Kidney epithelial cell (primary cell): ENCODE measurements at regions not wholly inside any gene's neighbourhood (a gene's known extent, or its start where the extent isn't known, plus 50 kb on each side); places are given as distances from the start of the nearest gene placed in this dataset.

ENCODE experiments used
- DNase-seq: peaks from one replicate; pipeline ENCODE4 v3.0.0-alpha.2; 2010; ENCODE audit warnings: low read depth
- H3K27me3 ChIP-seq: 2 replicates; pipeline ENCODE4 v1.6.0; 2011; ENCODE audit warnings: low read length; ENCODE audit not compliant: control insufficient read depth, insufficient read depth
- H3K36me3 ChIP-seq: 2 replicates; pipeline ENCODE4 v1.5.1; 2011; ENCODE audit warnings: low read length; ENCODE audit not compliant: control insufficient read depth, insufficient read depth
- H3K4me3 ChIP-seq: 2 replicates; pipeline ENCODE4 v1.5.1; 2011; ENCODE audit warnings: low read depth, mild to moderate bottlenecking, control low read depth, low read length
- TF ChIP-seq, protein P1 (sequence below): IDR thresholded peaks from 2 replicates; pipeline ENCODE4 v1.5.1; 2011; ENCODE audit warnings: mild to moderate bottlenecking, moderate library complexity, low read length, control low read depth, inconsistent platforms; ENCODE audit not compliant: insufficient read depth, poor library complexity, severe bottlenecking

DNA sequence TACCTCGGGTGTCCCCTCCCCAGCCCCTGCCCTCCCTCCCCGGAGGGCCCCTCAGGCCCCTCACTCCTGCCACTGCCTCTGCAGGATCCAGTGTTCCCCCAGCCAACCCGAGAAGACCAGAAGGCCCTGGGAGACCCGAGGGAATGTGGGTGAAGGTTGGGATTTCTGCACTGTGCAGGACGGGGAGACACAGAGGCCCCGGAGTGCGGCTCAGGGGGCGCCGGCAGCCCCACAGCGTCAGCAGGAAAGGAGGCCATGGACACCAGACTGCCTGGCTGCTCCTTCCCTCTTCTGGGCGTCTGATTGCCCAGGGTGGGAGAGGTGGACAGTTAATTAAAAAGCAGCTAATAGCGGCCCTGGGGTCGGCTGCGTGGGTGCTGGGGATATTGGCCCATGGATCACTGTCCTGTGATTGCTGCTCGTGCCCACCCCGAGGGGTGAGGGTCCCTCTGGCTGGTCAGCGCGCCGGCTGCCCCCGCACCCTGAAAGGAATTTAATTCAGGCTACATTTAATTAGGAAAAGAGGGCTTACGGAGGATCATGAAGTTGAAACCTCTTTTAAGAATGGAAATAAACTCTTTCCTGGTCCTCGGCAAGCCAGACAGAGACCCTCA, 57.8 kb upstream of the NKX1-1 start:
- Histone ChIP-seq H3K4me3 (no peak overlapping the region), H3K36me3 (no peaks in the 10 kb centered on the region), H3K27me3 (peaks cover 61% of the 10 kb centered on the region)
- TF ChIP-seq, protein P1, sequence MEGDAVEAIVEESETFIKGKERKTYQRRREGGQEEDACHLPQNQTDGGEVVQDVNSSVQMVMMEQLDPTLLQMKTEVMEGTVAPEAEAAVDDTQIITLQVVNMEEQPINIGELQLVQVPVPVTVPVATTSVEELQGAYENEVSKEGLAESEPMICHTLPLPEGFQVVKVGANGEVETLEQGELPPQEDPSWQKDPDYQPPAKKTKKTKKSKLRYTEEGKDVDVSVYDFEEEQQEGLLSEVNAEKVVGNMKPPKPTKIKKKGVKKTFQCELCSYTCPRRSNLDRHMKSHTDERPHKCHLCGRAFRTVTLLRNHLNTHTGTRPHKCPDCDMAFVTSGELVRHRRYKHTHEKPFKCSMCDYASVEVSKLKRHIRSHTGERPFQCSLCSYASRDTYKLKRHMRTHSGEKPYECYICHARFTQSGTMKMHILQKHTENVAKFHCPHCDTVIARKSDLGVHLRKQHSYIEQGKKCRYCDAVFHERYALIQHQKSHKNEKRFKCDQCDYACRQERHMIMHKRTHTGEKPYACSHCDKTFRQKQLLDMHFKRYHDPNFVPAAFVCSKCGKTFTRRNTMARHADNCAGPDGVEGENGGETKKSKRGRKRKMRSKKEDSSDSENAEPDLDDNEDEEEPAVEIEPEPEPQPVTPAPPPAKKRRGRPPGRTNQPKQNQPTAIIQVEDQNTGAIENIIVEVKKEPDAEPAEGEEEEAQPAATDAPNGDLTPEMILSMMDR, result no peak
- DNase-seq, result no peak

DNA sequence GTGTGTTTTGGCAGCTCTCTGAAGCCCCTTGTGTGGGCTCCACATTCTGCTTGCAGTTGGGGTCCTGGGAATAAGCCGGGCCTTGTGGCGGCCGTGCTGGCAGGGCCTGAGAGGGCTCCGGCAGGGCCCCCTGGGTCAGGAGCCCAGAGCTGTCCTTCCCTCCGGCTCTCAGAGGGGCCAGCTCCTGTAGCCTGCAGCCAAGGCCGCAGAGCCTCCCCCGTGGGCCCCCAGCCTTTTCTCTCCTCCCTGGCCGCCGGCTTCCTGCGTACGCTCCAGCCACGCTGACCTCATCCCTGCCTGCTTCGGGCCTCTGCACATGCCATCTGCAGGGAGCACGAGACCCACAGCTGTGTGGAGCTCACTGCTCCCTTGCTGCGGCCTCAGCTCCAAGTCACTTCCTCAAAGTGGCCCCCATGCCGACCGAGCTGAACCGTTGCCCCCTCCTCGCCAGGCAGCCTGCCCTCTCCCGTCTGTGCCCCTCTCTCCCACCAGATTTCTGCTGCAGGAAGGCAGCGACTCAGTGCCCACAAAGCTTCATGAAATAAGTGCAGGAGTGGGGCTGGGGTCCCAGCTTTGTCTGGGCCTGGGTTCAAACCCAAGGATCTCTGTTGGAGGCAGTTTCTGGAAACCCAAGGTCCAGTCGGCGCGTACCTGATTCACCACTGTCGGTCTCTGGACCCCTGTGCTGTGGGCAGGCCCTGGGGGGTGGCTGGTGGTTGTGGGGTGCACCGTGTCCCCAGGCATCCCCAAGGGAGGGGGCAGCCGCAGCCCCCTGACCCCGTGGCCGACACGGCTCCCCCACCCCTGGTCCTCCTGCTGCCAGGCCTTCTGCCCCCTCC, 57.1 kb upstream of the NKX1-1 start:
- no peak for DNase-seq
- Histone ChIP-seq H3K27me3 (peaks cover 67% of the 10 kb centered on the region), H3K4me3 (no peak overlapping the region), H3K36me3 (no peaks in the 10 kb centered on the region)
- TF ChIP-seq, protein P1, result no peak

GRCh38 chr4:1462768-1463075, 56.5 kb upstream of the NKX1-1 start:
- DNase-seq, result no peak
- TF ChIP-seq, protein P1, result no peak
- Histone ChIP-seq H3K27me3 (peaks cover 70% of the 10 kb centered on the region), H3K4me3 (no peak overlapping the region), H3K36me3 (no peaks in the 10 kb centered on the region)

DNA sequence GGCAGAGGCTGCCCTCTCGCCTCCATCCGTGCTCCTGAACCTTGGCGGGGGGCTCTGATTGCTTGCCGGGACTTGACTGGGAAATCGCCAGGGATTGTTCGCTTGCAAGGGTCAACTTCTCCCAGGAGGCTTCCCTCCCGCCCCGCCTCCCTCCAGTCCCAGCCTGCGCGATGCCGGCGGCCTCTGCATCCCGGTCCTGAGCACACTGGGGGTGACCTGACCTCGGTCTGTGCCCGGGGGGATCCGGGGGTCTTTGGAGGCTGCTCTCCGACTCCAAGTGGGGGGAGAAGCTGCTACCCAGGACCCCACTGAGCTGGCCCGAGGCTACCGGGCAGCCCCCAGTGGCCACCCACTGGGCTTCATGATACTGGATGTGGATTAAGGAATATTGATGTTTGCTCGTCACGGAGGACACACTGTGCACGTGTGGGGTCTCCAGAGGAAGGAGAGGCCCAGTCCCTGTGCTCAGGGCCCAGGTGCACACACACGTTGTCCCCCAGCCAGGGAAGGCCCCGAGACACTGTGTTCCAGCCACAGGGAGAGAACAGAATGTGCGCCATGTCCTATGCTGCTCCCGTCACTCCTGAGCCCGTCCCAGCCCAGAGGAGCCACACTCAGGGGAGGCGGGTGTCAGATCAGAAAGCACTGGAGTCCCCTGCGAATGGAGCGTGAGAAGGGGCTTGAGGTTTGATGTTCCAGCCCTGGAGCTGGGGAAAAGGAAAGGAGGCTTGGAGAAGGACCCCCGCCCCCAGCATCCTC, 55.9 kb upstream of the NKX1-1 start:
- Histone ChIP-seq H3K4me3 (no peak overlapping the region), H3K36me3 (no peaks in the 10 kb centered on the region), H3K27me3 (peaks cover 73% of the 10 kb centered on the region)
- DNase-seq, result no peak
- TF ChIP-seq, protein P1, result no peak

DNA sequence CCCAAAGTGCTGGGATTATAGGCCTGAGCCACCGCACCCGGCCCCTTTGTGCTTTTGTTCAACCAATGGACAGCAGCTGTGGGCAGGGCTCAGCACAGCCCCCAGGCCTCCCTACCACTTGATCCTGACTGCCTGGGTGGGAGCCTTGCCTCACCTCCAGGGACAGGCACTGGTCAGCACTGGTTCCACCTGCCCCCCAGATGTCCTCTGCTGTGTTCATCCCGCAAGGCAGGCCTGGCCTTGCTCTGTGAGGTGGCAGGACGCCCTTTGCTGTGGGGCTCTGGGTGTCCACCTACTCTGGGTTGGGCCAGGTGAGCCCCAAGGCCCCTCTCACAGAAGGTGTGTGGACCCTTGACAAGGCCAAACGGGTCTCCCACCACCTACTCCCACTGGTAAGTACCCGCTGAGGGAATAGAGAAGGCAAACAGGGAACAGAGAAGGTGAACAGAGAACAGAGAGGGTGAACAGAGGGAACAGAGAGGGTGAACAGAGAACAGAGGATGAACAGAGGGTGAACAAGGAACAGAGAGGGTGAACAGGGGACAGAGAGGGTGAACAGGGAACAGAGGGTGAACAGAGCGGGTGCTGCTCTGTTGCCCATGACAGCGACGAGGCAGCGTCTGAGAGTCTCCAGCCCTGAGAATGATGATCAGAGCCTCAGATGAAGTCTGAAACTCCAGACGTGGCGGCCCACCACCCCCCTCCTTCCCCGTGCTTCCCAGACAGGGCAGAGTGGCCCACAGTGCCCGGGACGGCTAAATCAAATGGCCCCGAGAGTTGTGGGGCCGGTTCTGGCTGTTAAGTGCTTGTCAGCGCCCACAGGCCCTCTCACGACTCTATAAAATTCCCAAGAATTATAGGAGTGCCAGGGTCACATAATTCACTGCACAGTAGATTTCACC, 55.0 kb upstream of the NKX1-1 start:
- Histone ChIP-seq H3K4me3 (no peak overlapping the region), H3K27me3 (peaks cover 73% of the 10 kb centered on the region), H3K36me3 (no peaks in the 10 kb centered on the region)
- DNase-seq, result no peak
- TF ChIP-seq, protein P1, result no peak
